OCI-LY7 (cell line): ENCODE measurements at regions not wholly inside any gene's neighbourhood (a gene's known extent, or its start where the extent isn't known, plus 50 kb on each side); places are given as distances from the start of the nearest gene placed in this dataset.

Source experiments
- BruUV-seq: library from RNA; stranded (reverse); fragments of 400-500 nt; replicated peaks from 2 replicates; lab custom pipeline; 2021; lab: Mats Ljungman, UMichigan
- CTCF ChIA-PET: fragments of 300-600 bp; sonication (Branson Sonifier 250); formaldehyde crosslinking; loops from one replicate; lab custom pipeline; 2022; ENCODE audit warnings: antibody characterized with exemption; ENCODE audit not compliant: unreplicated experiment; lab: Charles Lee
- POLR2A ChIA-PET: fragments of 300-600 bp; sonication (Branson Sonifier 250); formaldehyde crosslinking; loops from one replicate; lab custom pipeline; 2022; ENCODE audit warnings: antibody characterized with exemption; lab: Charles Lee
- DNase-seq: peaks from one replicate; pipeline ENCODE4 v3.0.0-alpha.2; 2015; ENCODE audit warnings: low spot score
- H2AFZ ChIP-seq: fragments of 200-600 bp; sonication (generic), shearing (Covaris generic); 2 replicates; pipeline ENCODE4 v1.6.1; 2014; ENCODE audit warnings: mild to moderate bottlenecking, antibody characterized with exemption, low read length, moderate library complexity
- H3K27ac ChIP-seq: fragments of 200-600 bp; sonication (generic); 2 replicates; pipeline ENCODE4 v1.5.1; 2014; ENCODE audit warnings: mixed run types, low read depth, mild to moderate bottlenecking, moderate library complexity, low read length, inconsistent platforms; ENCODE audit not compliant: poor library complexity, severe bottlenecking
- H3K36me3 ChIP-seq: fragments of 200-600 bp; sonication (generic); 2 replicates; pipeline ENCODE4 v1.6.1; 2014; ENCODE audit warnings: mild to moderate bottlenecking, antibody characterized with exemption, low read length, moderate library complexity, mixed read lengths; ENCODE audit not compliant: insufficient read depth
- H3K4me1 ChIP-seq: fragments of 200-600 bp; sonication (generic); 2 replicates; pipeline ENCODE4 v1.5.1; 2014; ENCODE audit warnings: mild to moderate bottlenecking, low read length; ENCODE audit not compliant: insufficient read depth, poor library complexity, severe bottlenecking
- H3K4me2 ChIP-seq: fragments of 200-600 bp; sonication (generic); 2 replicates; pipeline ENCODE4 v1.6.1; 2014; ENCODE audit warnings: mild to moderate bottlenecking, low read length
- H3K4me3 ChIP-seq: fragments of 200-600 bp; sonication (generic); 2 replicates; pipeline ENCODE4 v1.5.1; 2014; ENCODE audit warnings: mild to moderate bottlenecking, low read depth, low read length; ENCODE audit not compliant: poor library complexity, severe bottlenecking
- H3K79me2 ChIP-seq: fragments of 200-600 bp; sonication (generic); 2 replicates; pipeline ENCODE4 v1.6.1; 2016; ENCODE audit warnings: low read depth, mild to moderate bottlenecking, low read length, moderate library complexity, mixed read lengths; ENCODE audit not compliant: insufficient read depth
- H3K9me2 ChIP-seq: fragments of 200-600 bp; sonication (generic); 2 replicates; pipeline ENCODE4 v1.6.1; 2016; ENCODE audit warnings: mild to moderate bottlenecking, low read length, mixed read lengths; ENCODE audit not compliant: insufficient read depth
- H3K9me3 ChIP-seq: fragments of 200-600 bp; sonication (generic); 2 replicates; pipeline ENCODE4 v1.6.1; 2014; ENCODE audit warnings: mild to moderate bottlenecking, mixed run types, low read length, mixed read lengths
- H4K20me1 ChIP-seq: fragments of 200-600 bp; sonication (generic); 2 replicates; pipeline ENCODE4 v1.6.1; 2014; ENCODE audit warnings: mild to moderate bottlenecking, antibody characterized with exemption, low read length, moderate library complexity, mixed read lengths; ENCODE audit not compliant: insufficient read depth
- CTCF ChIP-seq: fragments of 200-600 bp; sonication (generic); conservative IDR thresholded peaks from 2 replicates; pipeline ENCODE4 v1.5.1; 2014; ENCODE audit warnings: mild to moderate bottlenecking, antibody characterized with exemption, low read length, moderate library complexity, mixed read lengths
- EZH2phosphoT487 ChIP-seq: fragments of 200-600 bp; sonication (generic); IDR thresholded peaks from 2 replicates; pipeline ENCODE4 v1.6.1; 2018; ENCODE audit warnings: low read depth, borderline replicate concordance, mild to moderate bottlenecking, mixed run types, antibody characterized with exemption, low read length, moderate library complexity, mixed read lengths
- intact Hi-C: fragments of 100-400 bp; cut with micrococcal nuclease; formaldehyde crosslinking; loops from one replicate; pipeline ENCODE4 v1.10.0; 2022; ENCODE audit not compliant: unreplicated experiment

DNA sequence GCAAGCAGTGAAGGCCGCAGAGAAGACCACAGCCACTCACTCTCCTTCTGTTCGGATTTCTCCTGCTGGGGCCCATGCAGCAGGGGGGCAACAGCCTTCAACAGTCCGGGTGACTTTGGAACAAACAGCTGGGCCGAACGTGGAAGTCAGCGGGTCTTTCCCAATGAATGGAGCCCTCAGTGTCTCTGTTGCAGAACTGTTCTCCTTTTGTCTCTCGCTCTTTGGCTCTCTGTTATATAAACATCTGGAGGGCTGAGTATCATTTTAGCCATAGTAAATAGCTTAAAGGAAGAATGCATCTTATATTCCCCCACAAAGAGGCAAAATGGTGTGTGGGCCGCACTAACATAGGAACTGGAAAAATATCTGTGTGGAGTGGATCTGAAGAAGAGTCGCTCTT, 136.7 kb upstream of the RALGAPA2 start:
- no peak overlapping the region for H2AFZ ChIP-seq
- no peaks in the 10 kb centered on the region for H3K9me3 ChIP-seq
- no peaks in the 10 kb centered on the region for H3K79me2 ChIP-seq
- ChIA-PET CTCF (no interaction called here), POLR2A (no interaction called here)
- no peaks in the 10 kb centered on the region for H4K20me1 ChIP-seq
- no TSS peak for BruUV-seq
- no peaks in the 10 kb centered on the region for H3K36me3 ChIP-seq
- no peak overlapping the region for H3K27ac ChIP-seq
- H3K4me1 ChIP-seq, result no peaks in the 10 kb centered on the region
- DNase-seq, result no peak
- no peak overlapping the region for H3K4me3 ChIP-seq
- TF ChIP-seq EZH2phosphoT487 (no peak), CTCF (no peak)
- intact Hi-C loops, result no loop called here
- H3K9me2 ChIP-seq, result no peaks in the 10 kb centered on the region
- H3K4me2 ChIP-seq, result no peak overlapping the region

- intact Hi-C loops, result no loop called here
- POLR2A ChIA-PET, result interaction anchor here (0.7 kb wide), 2 partner anchors 17 to 1838 kb away, joined by 3 read pairs; no protein-coding TSS in a partner anchor
- no peaks in the 10 kb centered on the region for H3K9me2 ChIP-seq
- H4K20me1 ChIP-seq, result no peaks in the 10 kb centered on the region
- H3K4me1 ChIP-seq, result no peaks in the 10 kb centered on the region
- no peaks in the 10 kb centered on the region for H3K79me2 ChIP-seq
- no peak overlapping the region for H2AFZ ChIP-seq
- no peak overlapping the region for H3K27ac ChIP-seq
- no peak overlapping the region for H3K4me2 ChIP-seq
- TF ChIP-seq CTCF, result no peak
- TF ChIP-seq EZH2phosphoT487, result no peak
- no peaks in the 10 kb centered on the region for H3K36me3 ChIP-seq
- H3K9me3 ChIP-seq, result no peaks in the 10 kb centered on the region
- no peak for DNase-seq
- H3K4me3 ChIP-seq, result no peak overlapping the region
- CTCF ChIA-PET, result no interaction called here
- no TSS peak for BruUV-seq
Measured at GRCh38 chr20:20847814-20848213, 135.4 kb upstream of the RALGAPA2 start.

- Histone ChIP-seq H3K79me2 (no peaks in the 10 kb centered on the region), H3K4me3 (no peak overlapping the region), H3K9me3 (no peaks in the 10 kb centered on the region), H3K9me2 (no peaks in the 10 kb centered on the region), H3K4me2 (no peak overlapping the region), H4K20me1 (no peaks in the 10 kb centered on the region), H3K27ac (no peak overlapping the region), H2AFZ (no peak overlapping the region), H3K4me1 (no peaks in the 10 kb centered on the region), H3K36me3 (no peaks in the 10 kb centered on the region)
- no TSS peak for BruUV-seq
- TF ChIP-seq CTCF, result 0 out of 2 replicates have a peak, but pooled peaks have one; percentile 26
- no peak for TF ChIP-seq EZH2phosphoT487
- no peak for DNase-seq
- ChIA-PET CTCF (no interaction called here), POLR2A (no interaction called here)
- intact Hi-C loops, result no loop called here
Measured at GRCh38 chr20:20843982-20844381, 131.5 kb upstream of the RALGAPA2 start.
